Stimulated activated CD4-positive, alpha-beta T cell treated with anti-CD3 and anti-CD28 coated beads, Interleukin-1b, Interleukin-23, amount 100 ng/mL, for 24 hours (primary cell): ENCODE measurements at regions not wholly inside any gene's neighbourhood (a gene's known extent, or its start where the extent isn't known, plus 50 kb on each side); places are given as distances from the start of the nearest gene placed in this dataset.

Source experiments
- DNase-seq, 4 experiments: peaks; one replicate each; pipeline ENCODE4 v3.0.0-alpha.2; 2020; ENCODE audit warnings: low read depth in 4 of 4, low spot score in 1 of 4

DNA sequence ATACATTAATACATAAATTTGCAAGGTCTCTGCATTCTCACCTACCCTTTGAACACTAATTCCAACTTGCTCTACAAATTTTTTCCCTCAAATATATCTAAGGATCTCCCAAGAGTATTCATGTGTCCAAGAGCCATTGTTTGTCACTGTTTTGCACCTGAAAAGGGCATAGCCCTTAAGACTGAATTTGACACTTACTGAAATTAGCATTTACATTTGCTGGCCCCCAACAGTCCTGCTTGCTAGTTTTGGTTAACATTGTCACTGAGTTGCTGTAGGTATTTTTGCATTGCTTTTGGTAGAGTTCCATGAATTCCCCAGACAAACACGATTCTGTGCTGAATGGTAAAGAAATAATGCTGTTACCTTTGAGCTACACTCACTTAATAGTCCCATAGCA, 57.3 kb downstream of the KCNA4 start:
- DNase-seq = no peak

GRCh38 chr11:29957431-29957830, 59.4 kb downstream of the KCNA4 start:
- DNase-seq = no peak

GRCh38 chr11:29956076-29956556, 60.7 kb downstream of the KCNA4 start:
- no peak for DNase-seq

- DNase-seq = no peak
Observed at GRCh38 chr11:29943347-29943746, 73.5 kb downstream of the KCNA4 start.

- DNase-seq = no peak
Observed at GRCh38 chr11:29937526-29937925, 79.3 kb downstream of the KCNA4 start.

- no peak for DNase-seq
Observed at GRCh38 chr11:29934115-29934638, 82.7 kb downstream of the KCNA4 start.

DNA sequence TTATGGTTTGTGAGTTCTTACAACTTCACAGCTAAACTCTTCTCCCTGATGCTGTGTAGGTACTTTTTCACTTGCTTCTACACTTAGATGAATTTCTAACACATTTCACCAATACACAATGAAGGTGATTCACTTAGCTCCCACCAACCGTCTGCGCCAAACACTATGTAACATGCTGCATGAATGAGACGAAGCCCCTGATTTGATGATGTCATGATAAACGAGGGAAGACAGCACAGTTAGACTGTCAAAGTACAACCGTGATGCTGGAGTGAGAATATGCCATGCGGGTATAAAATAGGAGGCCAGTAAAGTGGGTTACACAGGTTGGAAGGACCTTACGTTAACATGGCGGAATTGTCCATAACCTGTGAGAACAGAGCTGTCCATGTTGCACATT, 100.8 kb downstream of the KCNA4 start:
- no peak for DNase-seq

DNA sequence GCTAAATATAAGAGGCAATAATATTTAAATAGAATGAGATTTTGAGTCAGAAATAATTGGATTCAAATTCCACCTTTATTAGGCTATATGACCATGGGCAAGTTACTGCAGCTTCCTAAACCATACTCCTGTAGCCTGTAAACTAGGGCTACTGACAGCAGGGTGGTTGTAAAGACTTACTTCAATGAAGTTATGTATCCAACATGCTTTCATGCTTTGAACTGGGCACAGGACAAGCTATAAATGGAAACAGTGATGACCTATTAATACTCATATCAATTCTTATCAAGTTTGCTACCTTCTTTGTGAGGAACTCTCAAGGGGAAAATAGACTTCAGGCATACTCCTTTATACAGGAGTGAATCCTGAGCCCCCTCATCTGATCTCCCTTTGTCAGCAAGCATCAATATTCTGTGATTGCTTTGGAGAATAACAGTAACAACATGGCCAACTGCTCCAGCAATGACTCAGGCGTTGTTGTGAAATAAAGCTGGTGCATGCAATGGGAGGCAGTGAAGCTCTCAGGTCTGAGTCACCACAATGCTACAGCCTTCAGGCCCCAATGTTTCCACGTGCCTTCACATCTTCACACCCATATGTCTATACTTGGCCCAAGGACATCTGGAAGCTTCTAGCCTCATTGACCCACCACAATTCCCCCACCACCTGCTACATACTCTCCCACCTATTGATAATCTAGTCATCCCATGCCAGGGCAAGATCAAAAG, 102.5 kb downstream of the KCNA4 start:
- no peak for DNase-seq

DNA sequence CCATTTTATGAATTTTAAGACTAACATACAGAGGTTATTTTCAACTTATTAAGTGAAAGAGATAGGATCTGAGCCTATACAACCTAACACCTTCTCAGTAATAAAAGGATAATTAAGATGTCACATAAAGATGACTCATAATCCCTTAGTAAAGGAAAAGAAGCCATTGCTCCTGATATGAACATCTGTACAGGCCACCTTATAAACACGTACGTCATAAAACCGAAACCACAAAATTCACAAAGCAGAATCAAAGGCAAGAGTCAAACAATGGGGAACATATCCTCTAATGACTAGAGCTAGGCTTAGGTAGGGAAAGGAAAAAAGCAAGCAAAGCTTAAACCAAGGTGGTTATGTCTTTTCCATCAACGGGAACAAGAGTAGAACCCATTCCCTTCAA, 103.5 kb downstream of the KCNA4 start:
- no peak for DNase-seq

DNA sequence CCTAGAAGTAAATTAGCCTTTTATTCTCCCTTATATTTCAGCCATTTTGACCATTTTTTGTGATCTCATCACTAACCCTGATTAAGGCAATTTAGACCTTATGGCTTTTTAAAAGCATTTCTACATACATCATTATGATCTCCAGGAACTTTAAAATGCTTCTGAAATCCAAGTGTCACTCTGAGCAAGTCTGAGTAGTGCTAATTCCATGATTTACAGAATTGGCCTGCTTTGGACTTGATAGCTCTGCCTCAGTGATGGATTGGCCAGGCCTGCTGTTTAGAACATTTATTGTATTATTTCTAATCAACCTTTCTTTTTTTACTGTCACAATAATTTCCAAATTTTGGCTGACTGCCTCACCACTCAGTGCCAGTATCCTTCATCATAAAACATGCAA, 116.4 kb downstream of the KCNA4 start:
- no peak for DNase-seq

GRCh38 chr11:29879560-29879959, 137.3 kb downstream of the KCNA4 start:
- DNase-seq = no peak

GRCh38 chr11:29876192-29876591, 140.6 kb downstream of the KCNA4 start:
- no peak for DNase-seq

DNA sequence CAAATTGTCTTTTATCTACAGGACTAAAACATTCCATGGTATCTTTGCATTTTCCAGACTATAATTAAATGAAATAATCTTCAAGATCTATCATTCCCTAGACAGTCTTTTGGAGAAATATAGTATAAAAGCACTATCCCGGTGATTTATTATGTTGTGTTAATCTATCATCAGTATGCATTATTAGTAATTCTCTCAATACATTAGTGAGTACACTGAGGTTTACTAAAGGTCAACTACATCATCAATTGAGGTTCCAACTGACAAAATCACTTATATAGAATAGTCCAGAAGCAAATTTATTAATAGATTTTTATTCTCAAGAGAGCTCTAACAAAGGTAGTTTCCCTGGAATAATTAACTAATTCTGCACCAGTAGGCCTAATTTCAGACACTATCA, 169.6 kb downstream of the KCNA4 start:
- no peak for DNase-seq

- DNase-seq = no peak
Observed at GRCh38 chr11:29844701-29845379, 172.0 kb downstream of the KCNA4 start.

DNA sequence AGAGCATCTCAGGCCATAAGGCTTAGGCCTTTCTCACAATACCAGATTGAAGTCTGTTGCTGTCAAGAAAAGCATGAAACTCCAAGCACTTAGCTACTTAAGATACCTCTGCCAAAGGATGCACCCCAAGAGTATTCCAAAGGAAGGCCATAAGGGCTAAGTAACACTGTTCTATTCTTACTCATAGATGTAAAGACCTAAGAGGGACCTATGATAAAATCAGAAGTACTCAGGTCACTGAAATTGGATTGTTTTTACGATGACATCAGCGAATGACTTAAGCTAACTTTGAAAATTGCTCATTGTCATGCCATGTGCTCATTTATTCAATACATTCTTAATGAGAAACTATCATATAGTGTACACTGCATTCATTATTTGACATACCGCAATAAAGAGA, 172.8 kb downstream of the KCNA4 start:
- no peak for DNase-seq

GRCh38 chr11:29842061-29842460, 174.8 kb downstream of the KCNA4 start:
- DNase-seq = no peak

- DNase-seq = no peak
Observed at GRCh38 chr11:29826878-29827277, 190.0 kb downstream of the KCNA4 start.

DNA sequence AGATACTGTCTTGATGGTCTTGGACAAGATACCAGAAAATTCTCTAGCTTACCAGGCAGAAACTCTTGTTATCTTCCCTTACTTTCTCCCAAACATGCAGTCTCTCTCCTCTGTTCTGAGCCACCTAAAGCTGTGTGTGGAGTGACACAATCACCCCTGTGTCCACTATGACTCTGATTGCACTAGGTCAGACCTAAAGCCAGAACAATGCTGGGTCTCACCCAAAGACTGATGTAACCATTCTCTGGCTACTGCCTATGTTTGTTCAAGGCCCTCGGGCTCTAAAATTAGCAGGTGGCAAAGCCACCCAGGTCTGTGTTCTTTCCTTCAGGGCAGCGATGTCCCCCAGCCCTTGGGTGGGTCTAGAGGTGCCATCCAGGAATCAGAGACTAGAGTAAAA, 200.5 kb downstream of the KCNA4 start:
- no peak for DNase-seq

GRCh38 chr11:29809121-29809520, 207.7 kb downstream of the KCNA4 start:
- no peak for DNase-seq

GRCh38 chr11:29802522-29802921, 214.3 kb downstream of the KCNA4 start:
- no peak for DNase-seq

GRCh38 chr11:29801561-29801960, 215.3 kb downstream of the KCNA4 start:
- DNase-seq = no peak

- no peak for DNase-seq
Observed at GRCh38 chr11:29786092-29786491, 230.7 kb downstream of the KCNA4 start.

- no peak for DNase-seq
Observed at GRCh38 chr11:29783506-29783905, 233.3 kb downstream of the KCNA4 start.
